Activated CD8-positive, alpha-beta memory T cell treated with anti-CD3 and anti-CD28 coated beads, Interleukin-2, amount 50 U/mL, for 4 hours (primary cell): ENCODE measurements at regions not wholly inside any gene's neighbourhood (a gene's known extent, or its start where the extent isn't known, plus 50 kb on each side); places are given as distances from the start of the nearest gene placed in this dataset.

Experiments
- DNase-seq: peaks from one replicate; pipeline ENCODE4 v3.0.0-alpha.2; 2020

DNA sequence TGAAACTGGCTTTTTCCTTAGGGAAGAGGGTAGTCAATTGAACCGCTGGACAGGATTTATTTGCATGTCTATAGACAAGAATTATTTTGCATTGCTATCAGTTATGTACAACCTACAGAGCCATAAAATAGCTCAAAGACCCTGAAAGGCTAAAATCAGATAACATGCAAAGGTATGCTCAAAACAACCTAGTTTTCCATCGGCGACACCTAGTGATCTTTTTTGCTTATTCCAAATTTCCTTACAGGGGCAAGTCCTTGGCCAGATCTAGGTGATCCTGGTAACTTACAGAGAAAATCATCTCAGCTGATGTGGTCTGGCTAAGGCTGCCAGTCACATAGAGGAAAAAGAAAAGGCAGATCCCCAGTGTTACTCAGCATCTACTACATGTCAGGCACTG, 141.2 kb upstream of the RPL38 start:
- DNase-seq = no peak

GRCh38 chr17:74063439-74063838, 140.0 kb upstream of the RPL38 start:
- DNase-seq = no peak

- DNase-seq = no peak
Measured at GRCh38 chr17:74070374-74070773, 133.1 kb upstream of the RPL38 start.

- DNase-seq = no peak
Measured at GRCh38 chr17:74070998-74071679, 132.3 kb upstream of the RPL38 start.

DNA sequence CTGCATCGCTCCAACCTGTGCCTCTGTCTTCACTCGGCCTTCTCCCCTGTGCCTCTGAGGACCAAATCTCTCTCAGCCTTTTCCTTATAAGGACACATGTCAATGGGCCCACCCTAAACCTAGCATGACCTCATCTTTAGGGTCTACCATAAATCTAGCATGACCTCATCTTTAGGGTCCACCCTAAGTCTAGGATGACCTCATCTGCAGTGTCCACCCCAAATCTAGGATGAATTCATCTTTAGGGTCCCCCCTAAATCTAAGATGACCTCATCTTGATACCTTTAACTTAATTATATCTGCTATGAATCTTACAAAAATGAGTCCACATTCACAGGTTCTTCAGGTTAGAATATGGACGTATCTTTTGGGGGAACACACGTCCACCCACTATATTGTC, 131.1 kb upstream of the RPL38 start:
- no peak for DNase-seq

DNA sequence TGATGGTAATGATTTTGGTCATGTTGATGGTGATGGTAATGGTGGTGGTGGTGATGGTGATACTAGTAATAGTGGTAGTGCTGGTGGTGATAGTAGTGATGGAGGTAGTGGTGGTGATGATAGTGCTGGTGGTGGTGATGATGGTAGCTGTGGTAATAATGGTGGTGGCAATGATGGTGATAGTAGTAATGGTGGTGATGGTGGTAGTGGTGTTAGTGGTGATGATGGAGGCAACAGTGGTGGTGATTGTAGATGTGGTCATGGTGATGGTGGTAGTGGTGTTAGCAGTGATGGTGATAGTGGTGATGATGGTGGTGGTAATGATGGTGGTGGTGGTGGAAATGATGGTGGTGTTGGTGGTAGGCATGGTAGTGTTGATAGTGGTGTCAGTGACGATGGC, 127.0 kb upstream of the RPL38 start:
- no peak for DNase-seq

DNA sequence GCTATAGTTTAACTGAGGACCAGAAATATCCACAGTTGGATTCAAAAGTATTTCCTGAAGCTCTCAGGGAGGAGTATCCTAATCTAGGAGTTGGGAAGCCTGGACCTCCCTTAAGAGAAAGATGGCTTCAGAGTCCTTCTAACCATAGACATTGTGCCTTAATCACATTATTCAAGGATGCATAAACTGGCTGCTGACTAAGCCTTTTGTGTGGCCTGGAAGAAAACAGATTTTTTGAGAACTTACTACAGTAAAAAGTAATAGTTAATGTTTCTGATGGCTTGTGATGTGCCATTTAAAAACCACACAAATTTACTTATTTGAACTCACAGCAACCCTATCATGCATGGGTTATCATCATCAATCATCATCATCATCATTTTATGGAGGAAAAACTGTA, 126.2 kb upstream of the RPL38 start:
- DNase-seq = no peak

GRCh38 chr17:74078363-74078941, 125.0 kb upstream of the RPL38 start:
- no peak for DNase-seq

GRCh38 chr17:74079537-74080300, 123.8 kb upstream of the RPL38 start:
- DNase-seq = no peak

DNA sequence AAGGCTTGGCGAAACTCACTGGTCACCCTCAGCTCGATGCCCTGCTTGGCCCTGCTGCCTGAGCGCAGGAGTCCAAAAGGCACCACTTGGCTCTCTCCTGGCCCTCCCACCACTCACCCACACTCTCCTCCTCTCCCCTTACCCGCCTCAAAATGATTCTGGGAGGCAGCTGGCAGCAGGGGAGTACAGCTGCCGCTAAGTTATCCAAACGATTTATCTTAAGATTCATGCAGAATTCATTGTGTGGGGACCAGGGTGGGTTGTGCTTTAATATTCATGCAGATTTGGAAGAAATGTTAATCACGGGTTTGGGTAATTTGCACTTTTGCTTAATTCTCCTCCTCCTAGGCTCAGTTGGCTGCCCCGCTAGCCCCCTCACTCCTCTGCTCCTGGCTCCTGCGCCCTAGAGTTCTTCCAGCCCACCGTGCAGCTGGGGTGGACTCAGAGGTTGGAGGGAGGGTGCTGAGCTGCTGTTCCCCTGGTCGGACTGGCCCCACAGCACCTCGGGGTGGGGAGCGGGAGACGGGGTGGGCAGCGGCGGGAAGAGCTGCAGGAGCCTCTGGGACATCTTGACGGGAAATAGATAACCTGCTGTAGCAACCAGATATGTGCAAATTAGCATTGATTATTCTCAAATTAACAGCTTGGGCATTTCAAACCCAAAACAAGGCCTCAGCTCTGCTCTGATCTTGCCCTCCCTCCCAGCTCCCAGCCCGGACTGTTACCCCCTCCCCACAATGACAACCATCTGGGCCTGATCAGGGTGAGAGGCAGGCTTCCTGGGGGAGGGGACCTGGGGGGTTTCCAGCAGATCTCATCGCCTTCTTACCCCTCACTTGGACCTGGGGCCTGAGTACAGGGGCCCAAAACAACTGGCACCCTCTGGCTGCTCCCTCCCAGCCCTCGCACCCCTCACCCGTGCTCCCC, 122.6 kb upstream of the RPL38 start:
- DNase-seq = no peak

DNA sequence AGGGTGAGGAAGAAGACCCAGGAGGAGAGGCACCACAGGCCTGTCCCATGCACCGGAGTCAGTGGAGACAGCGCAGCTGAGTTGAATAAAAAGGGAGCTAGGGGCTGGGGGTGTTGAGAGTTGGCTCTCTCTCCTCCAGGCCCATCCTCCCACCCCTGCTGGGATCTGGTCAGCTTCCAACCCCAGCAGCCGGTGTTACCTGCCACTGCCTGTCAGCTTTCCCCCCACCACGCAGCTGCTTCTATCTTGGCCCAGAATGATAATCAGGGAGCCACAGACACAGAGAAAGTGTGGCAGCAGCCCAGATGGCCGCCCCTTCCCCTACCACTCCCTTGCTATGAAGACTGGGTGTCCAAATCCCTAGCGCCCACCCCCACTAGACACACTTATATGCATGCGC, 120.6 kb upstream of the RPL38 start:
- no peak for DNase-seq

GRCh38 chr17:74083321-74083720, 120.2 kb upstream of the RPL38 start:
- DNase-seq = no peak

GRCh38 chr17:74085434-74085833, 118.0 kb upstream of the RPL38 start:
- no peak for DNase-seq

GRCh38 chr17:74087002-74087585, 116.4 kb upstream of the RPL38 start:
- no peak for DNase-seq

GRCh38 chr17:74088285-74088933, 115.1 kb upstream of the RPL38 start:
- no peak for DNase-seq

DNA sequence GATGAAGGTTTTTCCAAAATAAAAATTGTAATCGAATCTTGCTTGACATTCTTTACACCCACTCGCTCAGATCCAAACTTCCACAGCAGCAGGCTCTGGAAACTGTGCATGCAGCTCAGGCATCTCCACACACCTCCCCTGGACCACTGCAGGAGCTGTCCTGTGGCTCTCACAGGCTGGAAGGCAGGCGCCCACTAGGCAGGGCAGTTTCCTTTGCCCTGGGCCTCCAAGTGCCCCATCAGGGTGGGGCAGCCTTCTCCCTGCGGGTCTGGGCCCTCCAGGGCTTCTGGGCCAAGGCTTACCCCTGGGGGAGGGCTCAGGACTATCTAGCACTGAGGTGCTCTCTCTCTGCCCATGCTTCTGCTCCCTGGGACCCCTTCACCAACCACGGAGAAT, 114.5 kb upstream of the RPL38 start:
- no peak for DNase-seq

DNA sequence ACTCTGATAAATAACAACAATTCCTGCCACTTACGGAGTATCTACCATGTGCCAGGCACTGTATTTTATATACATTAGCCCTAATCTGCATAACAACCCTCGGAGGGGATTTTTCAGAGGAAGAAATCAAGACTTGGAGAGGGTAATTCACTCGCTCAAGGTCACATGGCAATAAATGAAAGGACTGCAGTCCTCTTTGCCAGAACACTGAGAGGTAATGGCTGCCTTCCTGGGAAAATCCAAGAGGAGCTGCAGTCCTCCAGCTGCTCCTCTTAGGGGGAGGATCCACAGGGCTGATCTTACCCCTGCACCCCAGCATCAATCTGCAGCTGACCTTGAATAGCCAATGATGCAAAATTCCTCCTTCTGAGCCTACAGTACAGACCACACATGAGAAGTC, 114.1 kb upstream of the RPL38 start:
- no peak for DNase-seq

DNA sequence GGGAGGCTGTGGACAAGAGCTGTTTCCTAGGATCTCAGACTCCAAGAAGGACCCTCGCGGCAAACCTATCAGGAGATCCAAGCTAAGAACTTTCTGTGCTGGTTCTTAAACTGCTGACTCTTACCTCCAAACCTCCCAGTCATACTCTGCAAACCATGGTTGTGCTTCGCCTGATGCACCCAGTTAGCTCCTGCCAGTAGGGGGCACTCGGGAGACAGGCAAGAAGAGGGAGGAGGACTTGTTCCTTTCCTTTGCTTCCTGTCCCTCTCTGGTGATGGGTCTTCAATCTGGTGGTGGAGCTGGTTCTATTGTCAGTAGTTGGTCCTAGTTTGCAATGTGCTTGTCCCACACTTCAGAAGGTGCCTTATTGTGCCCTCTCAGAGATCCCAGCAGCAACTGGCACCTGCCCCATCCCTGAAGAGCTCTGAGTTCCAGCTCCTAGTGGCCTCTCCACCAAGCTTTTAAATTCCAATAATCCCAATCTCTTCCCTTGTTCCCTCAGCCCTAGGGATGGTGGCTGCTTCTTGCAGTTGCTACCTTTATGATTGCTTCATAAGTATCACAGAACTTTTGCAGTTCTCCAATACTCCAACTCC, 113.5 kb upstream of the RPL38 start:
- DNase-seq = peak; percentile 25

DNA sequence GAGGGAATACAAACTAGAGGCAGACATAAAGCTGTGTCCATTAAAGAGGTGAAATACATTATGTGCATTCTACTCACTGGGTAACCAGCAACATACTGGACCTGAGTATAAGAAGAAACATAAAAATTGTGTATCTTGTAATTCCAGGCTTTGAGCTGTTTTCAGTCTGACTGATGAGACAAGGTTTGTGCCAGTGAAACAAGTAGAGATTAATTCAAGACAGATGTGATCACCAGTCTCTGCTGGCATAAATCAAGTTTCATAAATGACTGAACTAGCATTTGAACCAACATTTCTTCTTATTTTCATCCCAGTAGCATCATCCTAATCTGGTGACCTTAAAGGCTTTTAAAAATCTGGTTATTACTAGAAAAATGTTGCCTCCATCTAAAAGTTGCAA, 108.8 kb upstream of the RPL38 start:
- no peak for DNase-seq

- DNase-seq = no peak
Measured at GRCh38 chr17:74096456-74096855, 107.0 kb upstream of the RPL38 start.

GRCh38 chr17:74097450-74098135, 105.9 kb upstream of the RPL38 start:
- no peak for DNase-seq
